DOHH2 (cell line): ENCODE measurements at regions not wholly inside any gene's neighbourhood (a gene's known extent, or its start where the extent isn't known, plus 50 kb on each side); places are given as distances from the start of the nearest gene placed in this dataset.

Experiments
- EZH2phosphoT487 ChIP-seq: fragments of 200-600 bp; sonication (generic); IDR thresholded peaks from 2 replicates; pipeline ENCODE4 v1.6.1; 2017; ENCODE audit warnings: borderline replicate concordance, mild to moderate bottlenecking, antibody characterized with exemption, low read length, moderate library complexity, mixed read lengths
- TF ChIP-seq, protein P1 (sequence below): fragments of 200-600 bp; sonication (generic); IDR thresholded peaks from one replicate; pipeline ENCODE4 v1.5.1; 2014; ENCODE audit warnings: antibody characterized with exemption, mild to moderate bottlenecking, low read depth, low read length; ENCODE audit not compliant: poor library complexity, severe bottlenecking

DNA sequence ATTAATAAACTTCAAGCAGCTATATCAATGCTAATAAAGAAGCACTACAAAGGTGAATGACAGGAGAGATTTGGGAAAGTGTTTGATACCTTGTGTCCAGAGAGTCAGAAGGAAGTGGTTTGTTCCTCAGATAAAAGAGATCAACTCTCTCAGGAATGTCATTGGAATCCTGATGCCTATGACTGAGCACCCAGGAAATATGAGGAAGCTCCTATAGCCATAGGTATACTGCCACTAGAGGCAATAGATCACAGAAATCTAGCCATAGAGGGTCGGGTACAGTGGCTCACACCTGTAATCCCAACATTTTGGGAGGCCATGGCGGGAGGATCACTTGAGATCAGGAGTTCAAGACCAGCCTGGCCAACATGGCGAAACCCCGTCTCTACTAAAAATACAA lies 612.6 kb downstream of the DACH1 start:
- TF ChIP-seq, protein P1, sequence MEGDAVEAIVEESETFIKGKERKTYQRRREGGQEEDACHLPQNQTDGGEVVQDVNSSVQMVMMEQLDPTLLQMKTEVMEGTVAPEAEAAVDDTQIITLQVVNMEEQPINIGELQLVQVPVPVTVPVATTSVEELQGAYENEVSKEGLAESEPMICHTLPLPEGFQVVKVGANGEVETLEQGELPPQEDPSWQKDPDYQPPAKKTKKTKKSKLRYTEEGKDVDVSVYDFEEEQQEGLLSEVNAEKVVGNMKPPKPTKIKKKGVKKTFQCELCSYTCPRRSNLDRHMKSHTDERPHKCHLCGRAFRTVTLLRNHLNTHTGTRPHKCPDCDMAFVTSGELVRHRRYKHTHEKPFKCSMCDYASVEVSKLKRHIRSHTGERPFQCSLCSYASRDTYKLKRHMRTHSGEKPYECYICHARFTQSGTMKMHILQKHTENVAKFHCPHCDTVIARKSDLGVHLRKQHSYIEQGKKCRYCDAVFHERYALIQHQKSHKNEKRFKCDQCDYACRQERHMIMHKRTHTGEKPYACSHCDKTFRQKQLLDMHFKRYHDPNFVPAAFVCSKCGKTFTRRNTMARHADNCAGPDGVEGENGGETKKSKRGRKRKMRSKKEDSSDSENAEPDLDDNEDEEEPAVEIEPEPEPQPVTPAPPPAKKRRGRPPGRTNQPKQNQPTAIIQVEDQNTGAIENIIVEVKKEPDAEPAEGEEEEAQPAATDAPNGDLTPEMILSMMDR, result no peak
- TF ChIP-seq EZH2phosphoT487, result no peak
